HepG2 (cell line): ENCODE measurements at regions not wholly inside any gene's neighbourhood (a gene's known extent, or its start where the extent isn't known, plus 50 kb on each side); places are given as distances from the start of the nearest gene placed in this dataset.
A peak's percentile ranks its signal among the peaks of the same experiment; 100 is the strongest.

Source experiments
- FOXA1 ChIP-seq, 2 experiments: fragments of 450-650 bp in 1 of 2; sonication (generic) in 1 of 2; formaldehyde crosslinking in 1 of 2; IDR thresholded peaks; 2 replicates each; pipeline versions ENCODE4 v1.4.0 to v1.6.1; 2016 to 2020; ENCODE audit warnings: missing genetic modification reagents in 1 of 2
- KAT8 ChIP-seq: IDR thresholded peaks from 2 replicates; pipeline ENCODE4 v1.6.1; 2016; ENCODE audit warnings: missing genetic modification reagents, missing compliant biosample characterization
- KDM5B ChIP-seq: sonication (generic); formaldehyde crosslinking; IDR thresholded peaks from 2 replicates; pipeline ENCODE4 v1.4.0; 2020; ENCODE audit warnings: missing genetic modification reagents, mild to moderate bottlenecking, borderline replicate concordance
- KMT2A ChIP-seq: sonication (generic); formaldehyde crosslinking; IDR thresholded peaks from 2 replicates; pipeline ENCODE4 v1.4.0; 2020; ENCODE audit warnings: missing genetic modification reagents
- NFATC3 ChIP-seq: sonication (generic); formaldehyde crosslinking; IDR thresholded peaks from 2 replicates; pipeline ENCODE4 v1.5.1; 2020; ENCODE audit warnings: mild to moderate bottlenecking, missing genetic modification reagents
- SP140L ChIP-seq: sonication (generic); formaldehyde crosslinking; IDR thresholded peaks from 2 replicates; pipeline ENCODE4 v1.4.0; 2020; ENCODE audit warnings: missing genetic modification reagents, borderline replicate concordance
- SYNCRIP ChIP-seq: fragments of 200-400 bp; formaldehyde crosslinking; IDR thresholded peaks from 2 replicates; pipeline ENCODE4 v1.6.1; 2018; ENCODE audit warnings: mild to moderate bottlenecking, low read depth, low read length; ENCODE audit not compliant: insufficient read depth
- U2AF1 ChIP-seq: fragments of 200-400 bp; formaldehyde crosslinking; optimal IDR thresholded peaks from 2 replicates; pipeline ENCODE3; 2017; ENCODE audit warnings: mild to moderate bottlenecking, low read depth, low read length
- XRCC5 ChIP-seq: fragments of 200-400 bp; formaldehyde crosslinking; optimal IDR thresholded peaks from 2 replicates; pipeline ENCODE3; 2017; ENCODE audit warnings: mild to moderate bottlenecking, low read length
- ZNF660 ChIP-seq: sonication (generic); formaldehyde crosslinking; IDR thresholded peaks from 2 replicates; pipeline ENCODE4 v1.5.1; 2020; ENCODE audit warnings: mild to moderate bottlenecking, low read depth, missing genetic modification reagents, borderline replicate concordance
- ZNF781 ChIP-seq: sonication (generic); formaldehyde crosslinking; IDR thresholded peaks from 2 replicates; pipeline ENCODE4 v1.5.1; 2020; ENCODE audit warnings: borderline replicate concordance, mild to moderate bottlenecking, missing genetic modification reagents; ENCODE audit errors: not compliant biosample characterization
- ZZZ3 ChIP-seq: sonication (generic); formaldehyde crosslinking; IDR thresholded peaks from 2 replicates; pipeline ENCODE4 v1.4.0; 2020; ENCODE audit warnings: missing genetic modification reagents, mild to moderate bottlenecking, borderline replicate concordance
- TF ChIP-seq, protein P1 (sequence below): sonication (generic); formaldehyde crosslinking; IDR thresholded peaks from 2 replicates; pipeline ENCODE4 v1.5.0; 2020; ENCODE audit warnings: missing genetic modification reagents
- TF ChIP-seq, protein P2 (sequence below): sonication (generic); formaldehyde crosslinking; IDR thresholded peaks from 2 replicates; pipeline ENCODE4 v1.4.0; 2020; ENCODE audit warnings: missing genetic modification reagents, low read depth, mild to moderate bottlenecking, borderline replicate concordance
- TF ChIP-seq, protein P3 (sequence below): IDR thresholded peaks from 2 replicates; pipeline ENCODE4 v1.6.1; 2016; ENCODE audit warnings: low read depth, borderline replicate concordance
- TF ChIP-seq, protein P4 (sequence below): sonication (generic); formaldehyde crosslinking; IDR thresholded peaks from 2 replicates; pipeline ENCODE4 v1.4.0; 2020; ENCODE audit warnings: missing genetic modification reagents, borderline replicate concordance
- TF ChIP-seq, protein P5 (sequence below): sonication (generic); formaldehyde crosslinking; IDR thresholded peaks from 2 replicates; pipeline ENCODE4 v1.5.0; 2020; ENCODE audit warnings: missing genetic modification reagents
- TF ChIP-seq, protein P6 (sequence below): sonication (generic); formaldehyde crosslinking; conservative IDR thresholded peaks from 2 replicates; pipeline ENCODE4 v1.8.0; 2022; ENCODE audit warnings: missing genetic modification reagents
- TF ChIP-seq, protein P7 (sequence below): sonication (generic); formaldehyde crosslinking; IDR thresholded peaks from 2 replicates; pipeline ENCODE4 v1.4.0; 2020; ENCODE audit warnings: mild to moderate bottlenecking, low read depth, missing genetic modification reagents

DNA sequence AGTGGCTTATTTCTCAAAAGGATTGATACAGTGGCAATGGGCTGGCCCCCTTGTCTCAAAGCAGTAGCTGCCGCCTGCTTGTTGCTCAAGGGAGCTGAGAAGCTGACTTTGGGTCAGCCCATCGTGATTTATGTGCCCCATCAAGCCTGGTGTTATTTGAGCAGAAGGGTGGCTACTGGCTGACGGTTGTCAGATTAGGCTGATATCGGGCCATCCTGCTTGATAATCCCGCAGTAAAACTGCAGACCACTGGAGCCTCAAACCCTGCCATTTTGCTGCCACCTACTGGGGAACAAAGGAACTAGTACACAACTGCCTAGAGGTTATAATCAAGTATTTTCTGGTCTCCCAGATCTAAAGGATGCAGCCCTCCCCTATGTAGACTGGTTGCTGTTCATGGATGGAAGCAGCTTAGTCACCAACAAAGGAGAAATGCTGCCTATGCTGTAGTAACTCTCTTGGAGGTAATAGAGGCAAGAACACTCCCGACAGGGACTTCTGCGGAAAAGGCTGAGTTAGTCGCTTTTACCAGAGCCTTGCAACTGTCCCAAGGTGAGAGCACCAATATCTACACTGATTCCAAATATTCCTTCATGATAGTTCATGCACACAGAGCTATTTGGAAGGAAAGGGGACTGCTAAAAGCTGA is 65.9 kb upstream of the ZNF92 start (continued):
- TF ChIP-seq, protein P1, sequence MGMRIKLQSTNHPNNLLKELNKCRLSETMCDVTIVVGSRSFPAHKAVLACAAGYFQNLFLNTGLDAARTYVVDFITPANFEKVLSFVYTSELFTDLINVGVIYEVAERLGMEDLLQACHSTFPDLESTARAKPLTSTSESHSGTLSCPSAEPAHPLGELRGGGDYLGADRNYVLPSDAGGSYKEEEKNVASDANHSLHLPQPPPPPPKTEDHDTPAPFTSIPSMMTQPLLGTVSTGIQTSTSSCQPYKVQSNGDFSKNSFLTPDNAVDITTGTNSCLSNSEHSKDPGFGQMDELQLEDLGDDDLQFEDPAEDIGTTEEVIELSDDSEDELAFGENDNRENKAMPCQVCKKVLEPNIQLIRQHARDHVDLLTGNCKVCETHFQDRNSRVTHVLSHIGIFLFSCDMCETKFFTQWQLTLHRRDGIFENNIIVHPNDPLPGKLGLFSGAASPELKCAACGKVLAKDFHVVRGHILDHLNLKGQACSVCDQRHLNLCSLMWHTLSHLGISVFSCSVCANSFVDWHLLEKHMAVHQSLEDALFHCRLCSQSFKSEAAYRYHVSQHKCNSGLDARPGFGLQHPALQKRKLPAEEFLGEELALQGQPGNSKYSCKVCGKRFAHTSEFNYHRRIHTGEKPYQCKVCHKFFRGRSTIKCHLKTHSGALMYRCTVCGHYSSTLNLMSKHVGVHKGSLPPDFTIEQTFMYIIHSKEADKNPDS (CRISPR knock-in tag) = no peak
- TF ChIP-seq, protein P2, sequence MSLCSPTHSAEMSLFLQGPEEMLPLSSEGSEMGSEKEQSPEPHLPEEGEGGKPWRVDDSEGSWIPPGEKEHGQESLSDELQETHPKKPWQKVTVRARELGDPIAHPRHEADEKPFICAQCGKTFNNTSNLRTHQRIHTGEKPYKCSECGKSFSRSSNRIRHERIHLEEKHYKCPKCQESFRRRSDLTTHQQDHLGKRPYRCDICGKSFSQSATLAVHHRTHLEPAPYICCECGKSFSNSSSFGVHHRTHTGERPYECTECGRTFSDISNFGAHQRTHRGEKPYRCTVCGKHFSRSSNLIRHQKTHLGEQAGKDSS = no peak
- TF ChIP-seq, protein P3, sequence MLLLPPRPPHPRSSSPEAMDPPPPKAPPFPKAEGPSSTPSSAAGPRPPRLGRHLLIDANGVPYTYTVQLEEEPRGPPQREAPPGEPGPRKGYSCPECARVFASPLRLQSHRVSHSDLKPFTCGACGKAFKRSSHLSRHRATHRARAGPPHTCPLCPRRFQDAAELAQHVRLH = peak; percentile 56; the same call in 1 of the 2 replicates
- TF ChIP-seq KAT8 (0 out of 2 replicates have a peak, but pooled peaks have one; percentile 39), SYNCRIP (no peak), NFATC3 (CRISPR knock-in tag) (no peak), XRCC5 (peak; percentile 47), KMT2A (CRISPR knock-in tag) (no peak), SP140L (CRISPR knock-in tag) (no peak), KDM5B (CRISPR knock-in tag) (no peak), ZZZ3 (CRISPR knock-in tag) (no peak), U2AF1 (no peak), FOXA1 (IDR thresholded peaks at IDR 0.05) (no peak), FOXA1 (CRISPR knock-in tag; IDR thresholded peaks at IDR 0.05) (peak; percentile 66), ZNF660 (no peak), ZNF781 (CRISPR knock-in tag) (peak; percentile 50)
- TF ChIP-seq, protein P4, sequence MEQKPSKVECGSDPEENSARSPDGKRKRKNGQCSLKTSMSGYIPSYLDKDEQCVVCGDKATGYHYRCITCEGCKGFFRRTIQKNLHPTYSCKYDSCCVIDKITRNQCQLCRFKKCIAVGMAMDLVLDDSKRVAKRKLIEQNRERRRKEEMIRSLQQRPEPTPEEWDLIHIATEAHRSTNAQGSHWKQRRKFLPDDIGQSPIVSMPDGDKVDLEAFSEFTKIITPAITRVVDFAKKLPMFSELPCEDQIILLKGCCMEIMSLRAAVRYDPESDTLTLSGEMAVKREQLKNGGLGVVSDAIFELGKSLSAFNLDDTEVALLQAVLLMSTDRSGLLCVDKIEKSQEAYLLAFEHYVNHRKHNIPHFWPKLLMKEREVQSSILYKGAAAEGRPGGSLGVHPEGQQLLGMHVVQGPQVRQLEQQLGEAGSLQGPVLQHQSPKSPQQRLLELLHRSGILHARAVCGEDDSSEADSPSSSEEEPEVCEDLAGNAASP (CRISPR knock-in tag) = peak; percentile 60; the same call in 1 of the 2 replicates
- TF ChIP-seq, protein P5, sequence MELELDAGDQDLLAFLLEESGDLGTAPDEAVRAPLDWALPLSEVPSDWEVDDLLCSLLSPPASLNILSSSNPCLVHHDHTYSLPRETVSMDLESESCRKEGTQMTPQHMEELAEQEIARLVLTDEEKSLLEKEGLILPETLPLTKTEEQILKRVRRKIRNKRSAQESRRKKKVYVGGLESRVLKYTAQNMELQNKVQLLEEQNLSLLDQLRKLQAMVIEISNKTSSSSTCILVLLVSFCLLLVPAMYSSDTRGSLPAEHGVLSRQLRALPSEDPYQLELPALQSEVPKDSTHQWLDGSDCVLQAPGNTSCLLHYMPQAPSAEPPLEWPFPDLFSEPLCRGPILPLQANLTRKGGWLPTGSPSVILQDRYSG (CRISPR knock-in tag) = no peak
- TF ChIP-seq, protein P6, sequence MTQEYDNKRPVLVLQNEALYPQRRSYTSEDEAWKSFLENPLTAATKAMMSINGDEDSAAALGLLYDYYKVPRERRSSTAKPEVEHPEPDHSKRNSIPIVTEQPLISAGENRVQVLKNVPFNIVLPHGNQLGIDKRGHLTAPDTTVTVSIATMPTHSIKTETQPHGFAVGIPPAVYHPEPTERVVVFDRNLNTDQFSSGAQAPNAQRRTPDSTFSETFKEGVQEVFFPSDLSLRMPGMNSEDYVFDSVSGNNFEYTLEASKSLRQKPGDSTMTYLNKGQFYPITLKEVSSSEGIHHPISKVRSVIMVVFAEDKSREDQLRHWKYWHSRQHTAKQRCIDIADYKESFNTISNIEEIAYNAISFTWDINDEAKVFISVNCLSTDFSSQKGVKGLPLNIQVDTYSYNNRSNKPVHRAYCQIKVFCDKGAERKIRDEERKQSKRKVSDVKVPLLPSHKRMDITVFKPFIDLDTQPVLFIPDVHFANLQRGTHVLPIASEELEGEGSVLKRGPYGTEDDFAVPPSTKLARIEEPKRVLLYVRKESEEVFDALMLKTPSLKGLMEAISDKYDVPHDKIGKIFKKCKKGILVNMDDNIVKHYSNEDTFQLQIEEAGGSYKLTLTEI (CRISPR knock-in tag) = no peak
- TF ChIP-seq, protein P7, sequence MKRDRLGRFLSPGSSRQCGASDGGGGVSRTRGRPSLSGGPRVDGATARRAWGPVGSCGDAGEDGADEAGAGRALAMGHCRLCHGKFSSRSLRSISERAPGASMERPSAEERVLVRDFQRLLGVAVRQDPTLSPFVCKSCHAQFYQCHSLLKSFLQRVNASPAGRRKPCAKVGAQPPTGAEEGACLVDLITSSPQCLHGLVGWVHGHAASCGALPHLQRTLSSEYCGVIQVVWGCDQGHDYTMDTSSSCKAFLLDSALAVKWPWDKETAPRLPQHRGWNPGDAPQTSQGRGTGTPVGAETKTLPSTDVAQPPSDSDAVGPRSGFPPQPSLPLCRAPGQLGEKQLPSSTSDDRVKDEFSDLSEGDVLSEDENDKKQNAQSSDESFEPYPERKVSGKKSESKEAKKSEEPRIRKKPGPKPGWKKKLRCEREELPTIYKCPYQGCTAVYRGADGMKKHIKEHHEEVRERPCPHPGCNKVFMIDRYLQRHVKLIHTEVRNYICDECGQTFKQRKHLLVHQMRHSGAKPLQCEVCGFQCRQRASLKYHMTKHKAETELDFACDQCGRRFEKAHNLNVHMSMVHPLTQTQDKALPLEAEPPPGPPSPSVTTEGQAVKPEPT (CRISPR knock-in tag) = no peak
